ENCODE measurements at regions not wholly inside any gene's neighbourhood (a gene's known extent, or its start where the extent isn't known, plus 50 kb on each side); places are given as distances from the start of the nearest gene placed in this dataset.

DNA sequence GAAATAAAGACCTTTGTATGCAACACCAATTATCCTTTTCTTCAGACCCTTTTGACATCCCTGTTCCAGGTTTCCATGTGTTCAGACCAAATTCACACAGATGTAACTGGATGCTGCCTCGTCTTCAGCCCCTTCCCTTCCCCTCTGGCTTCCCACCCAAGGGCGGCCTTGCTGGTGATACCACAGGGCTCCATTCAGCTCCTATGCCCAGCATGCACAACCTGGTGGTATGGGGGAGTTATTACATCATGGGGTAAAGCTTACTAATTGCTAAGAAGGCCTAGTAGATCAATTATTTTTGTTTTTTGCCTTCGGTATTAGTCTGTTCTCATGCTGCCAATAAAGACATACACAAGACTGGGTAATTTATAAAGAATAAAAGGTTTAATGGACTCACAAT is 317.0 kb upstream of the CXXC4 start:
- DNase-seq: no peak

DNA sequence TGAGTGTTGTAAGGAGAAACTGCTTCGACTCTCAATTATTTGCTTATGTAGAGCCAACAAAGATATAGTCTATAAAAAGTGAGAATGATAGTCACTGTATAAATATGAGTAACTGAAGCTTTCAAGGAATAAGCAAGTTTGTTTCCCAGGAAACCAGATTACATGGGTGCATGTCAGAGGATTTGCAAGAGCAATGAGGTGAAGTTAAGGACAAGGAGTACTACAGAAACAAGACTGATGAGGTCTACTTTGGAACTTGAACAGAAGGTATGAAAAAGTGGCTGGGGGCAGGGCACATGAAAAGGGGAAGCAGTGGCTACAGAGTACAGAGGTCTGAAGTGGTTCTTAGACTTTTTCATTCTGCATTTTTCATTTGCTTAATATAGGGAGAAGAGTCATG is 321.0 kb upstream of the CXXC4 start:
- no peak for DNase-seq

DNA sequence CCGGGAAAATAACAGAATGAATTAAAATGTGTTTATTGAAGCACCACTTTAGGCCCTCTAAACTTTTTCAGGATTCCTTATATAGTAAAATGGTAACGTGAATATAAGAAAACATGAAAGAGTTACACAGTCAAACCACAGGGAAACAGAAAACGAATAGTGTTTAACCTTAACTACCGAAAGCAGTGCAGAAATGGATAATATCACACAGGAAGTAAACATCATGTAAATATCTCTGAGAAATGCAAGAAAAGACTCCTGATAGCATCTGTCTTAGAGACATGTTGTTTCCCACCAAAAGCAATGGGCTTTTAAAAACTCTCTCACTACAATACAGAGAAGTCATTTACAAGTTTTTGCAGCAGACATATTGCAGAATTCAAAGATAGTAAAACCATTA is 323.9 kb upstream of the CXXC4 start:
- DNase-seq: no peak

DNA sequence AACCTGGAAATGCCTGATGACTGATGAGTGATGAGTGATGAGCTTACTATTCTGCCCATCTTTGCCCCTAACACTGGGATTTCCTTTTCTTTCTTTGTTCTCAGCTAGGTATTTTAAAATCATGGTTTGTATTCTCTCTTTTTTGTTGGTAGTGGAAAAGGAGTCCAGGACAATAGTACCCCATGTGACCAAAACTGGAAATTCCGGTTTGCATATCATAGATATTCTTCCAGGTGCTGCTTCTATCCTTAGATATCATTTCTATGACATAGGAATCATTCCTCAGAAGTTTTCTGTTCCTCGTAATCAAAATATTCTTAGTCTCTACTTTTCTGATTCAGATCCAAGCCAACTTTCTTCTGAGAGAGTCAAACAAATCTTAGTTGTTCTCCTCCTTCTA is 320.5 kb upstream of the TET2 start:
- no peak for DNase-seq

DNA sequence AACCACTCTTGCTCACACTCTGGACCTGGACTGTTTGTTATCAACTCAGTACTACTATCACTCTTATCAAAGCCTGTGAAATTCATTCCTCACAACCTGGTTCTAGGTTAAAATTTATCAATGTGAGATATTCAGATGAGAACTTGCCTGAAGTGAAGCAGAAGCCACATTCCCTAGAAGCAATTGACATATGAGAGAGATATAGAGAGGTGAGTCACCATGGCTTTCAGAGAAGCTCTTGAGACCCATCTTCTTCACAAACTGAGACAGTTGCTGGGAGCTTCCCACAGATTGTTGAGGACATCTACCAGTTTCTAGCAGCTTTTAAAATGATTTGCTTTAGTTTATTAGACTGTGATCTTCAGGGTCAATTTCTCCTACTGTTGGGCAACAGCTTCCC is 316.9 kb upstream of the TET2 start:
- no peak for DNase-seq

DNA sequence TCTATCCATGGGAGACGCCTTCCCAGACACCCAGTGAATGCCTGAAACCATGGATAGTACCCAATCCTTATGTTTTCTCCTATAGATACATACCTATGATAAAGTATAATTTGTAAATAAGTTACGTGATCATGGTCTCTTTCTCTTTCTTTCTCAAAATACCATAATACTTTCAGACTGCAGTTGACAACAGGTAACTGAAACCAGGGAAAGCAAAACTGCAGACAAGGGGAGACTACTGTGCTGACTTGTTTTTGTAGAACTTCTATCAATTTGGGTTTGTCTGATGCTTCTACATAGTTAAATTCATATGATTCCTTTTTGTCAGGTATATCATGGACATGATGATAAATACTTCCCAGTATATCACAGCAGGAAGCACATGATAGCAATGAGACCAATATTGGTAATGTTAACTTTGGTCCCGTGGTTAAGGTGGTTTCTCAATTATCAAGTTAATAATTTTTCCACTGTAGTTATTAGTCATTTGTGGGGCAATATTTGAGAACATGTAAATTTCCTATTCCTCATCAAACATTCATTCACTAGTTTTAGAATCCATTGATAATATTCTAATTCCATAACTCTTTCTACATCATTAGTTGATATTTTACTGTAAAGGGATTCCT is 298.0 kb upstream of the TET2 start:
- no peak for DNase-seq

DNA sequence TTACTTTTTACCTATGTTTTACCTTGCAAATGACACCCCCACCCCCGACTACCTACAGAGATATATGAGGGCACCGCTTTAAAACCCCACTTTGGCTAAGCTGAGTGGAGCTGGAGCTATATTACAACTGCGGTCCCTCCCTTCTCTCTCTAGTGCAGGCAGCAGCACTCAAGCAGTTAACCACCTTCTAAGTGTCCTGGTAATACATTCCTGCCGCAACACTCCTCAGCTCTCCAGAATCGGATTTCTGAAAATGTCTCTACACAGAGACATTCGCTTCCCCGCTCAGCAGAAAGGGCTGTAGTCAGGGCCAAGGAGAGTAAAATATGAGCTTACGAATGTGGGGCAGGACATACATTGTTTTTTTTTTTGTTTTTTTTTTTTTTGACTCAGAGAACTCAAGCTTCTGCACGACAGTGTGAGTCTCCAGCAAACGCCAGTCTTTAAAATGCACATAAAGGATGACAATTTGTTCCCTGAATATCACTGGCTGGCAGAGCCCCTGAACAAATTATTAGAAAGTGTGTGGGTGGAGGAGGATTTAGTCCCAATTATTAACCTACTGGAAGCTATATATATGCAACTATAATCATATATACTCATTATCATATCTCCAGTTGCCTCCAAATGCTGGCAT is 287.0 kb upstream of the TET2 start:
- no peak for DNase-seq

DNA sequence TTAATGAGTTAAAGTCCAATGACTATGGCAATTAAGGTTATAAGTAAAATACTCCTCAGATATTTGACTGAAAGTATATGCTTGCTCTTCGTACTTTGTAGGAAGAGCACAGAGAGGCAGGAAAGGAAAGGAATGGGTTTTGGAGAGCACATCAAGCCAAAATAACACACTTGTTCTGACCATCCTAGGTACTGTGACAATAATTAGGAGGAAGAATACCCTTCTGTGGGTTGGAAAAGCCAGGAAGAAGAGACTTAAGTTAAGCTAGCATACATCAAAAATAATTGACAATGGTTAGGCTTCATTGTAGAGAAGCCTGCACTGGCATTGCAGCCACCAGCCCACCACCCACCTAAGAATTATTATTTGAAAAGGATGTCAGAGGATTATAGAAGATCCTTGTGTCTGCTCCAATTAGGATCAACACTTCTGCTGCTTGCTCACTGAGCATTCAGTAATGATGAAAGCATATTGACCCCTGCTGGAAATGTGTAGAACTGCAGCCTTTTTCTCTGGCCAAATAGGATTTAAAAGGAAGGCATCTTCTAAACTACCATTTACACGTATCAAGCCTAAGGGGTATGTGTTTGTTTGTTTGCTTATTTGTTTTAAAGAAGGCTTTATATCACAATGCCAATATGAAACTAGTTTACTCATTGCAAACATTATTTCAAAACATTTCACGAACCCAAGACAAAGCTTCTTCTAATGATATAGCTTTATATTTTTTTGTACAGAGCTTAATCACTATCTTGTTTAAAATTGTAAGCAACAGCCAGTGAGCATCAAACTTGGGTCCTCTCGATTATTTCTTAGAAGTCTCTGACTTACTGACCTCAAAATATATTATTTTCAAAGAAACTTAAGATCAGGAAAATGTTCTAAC is 286.2 kb upstream of the TET2 start:
- peak; percentile 27 for DNase-seq

DNA sequence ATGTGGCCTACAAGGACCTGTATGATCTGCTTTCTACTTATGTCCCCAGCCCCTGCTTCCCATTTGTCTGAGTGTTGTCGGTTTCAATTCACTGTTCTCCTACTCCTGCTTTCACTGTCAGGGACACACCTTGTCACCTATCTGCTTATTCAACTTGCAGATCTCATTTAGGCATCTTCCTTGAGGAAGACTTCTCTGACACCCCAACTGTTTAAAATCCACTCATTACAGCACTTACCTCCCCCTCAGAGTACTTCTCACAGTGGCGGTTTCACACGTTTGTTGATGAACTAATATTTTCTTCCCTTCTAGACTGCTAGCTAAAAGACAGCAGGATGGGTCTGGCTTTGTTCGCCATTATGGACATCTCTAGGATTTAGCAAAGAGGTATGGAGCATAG is 279.9 kb upstream of the TET2 start:
- DNase-seq: no peak

DNA sequence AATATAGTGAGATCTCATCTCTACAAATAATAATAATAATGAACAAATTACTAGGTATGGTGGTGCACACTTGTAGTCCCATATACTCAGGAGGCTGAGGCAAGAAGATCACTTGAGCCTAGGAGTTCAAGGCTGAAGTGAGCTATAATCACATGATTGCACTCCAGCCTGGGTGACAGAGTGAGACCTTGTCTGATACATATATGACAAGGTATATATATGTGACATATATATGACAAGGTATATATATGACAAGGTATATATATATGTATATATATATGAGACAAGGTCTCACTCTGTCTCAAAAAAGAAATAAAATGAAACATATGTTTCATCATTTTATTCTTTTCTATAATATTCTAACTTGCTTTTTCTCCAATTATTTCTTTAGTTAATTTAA is 278.1 kb upstream of the TET2 start:
- no peak for DNase-seq

DNA sequence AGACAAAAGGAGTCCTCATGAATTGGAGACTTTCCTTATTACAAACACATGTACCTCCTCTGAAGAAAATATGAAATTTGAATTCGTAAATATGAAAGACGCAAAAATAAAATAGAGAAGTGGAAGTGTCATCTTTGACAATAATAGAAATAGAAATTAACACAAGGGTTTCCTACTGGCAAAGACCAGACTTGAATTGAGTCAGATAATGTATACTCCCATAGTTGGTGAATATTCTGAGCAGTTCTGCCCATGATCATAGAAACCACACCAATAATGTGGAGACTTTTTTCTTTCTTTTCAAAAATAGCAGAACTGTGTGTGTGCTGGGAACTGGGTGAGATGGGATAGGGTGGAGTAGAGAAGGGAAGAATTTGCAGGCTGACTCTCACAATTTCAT is 277.7 kb upstream of the TET2 start:
- no peak for DNase-seq

DNA sequence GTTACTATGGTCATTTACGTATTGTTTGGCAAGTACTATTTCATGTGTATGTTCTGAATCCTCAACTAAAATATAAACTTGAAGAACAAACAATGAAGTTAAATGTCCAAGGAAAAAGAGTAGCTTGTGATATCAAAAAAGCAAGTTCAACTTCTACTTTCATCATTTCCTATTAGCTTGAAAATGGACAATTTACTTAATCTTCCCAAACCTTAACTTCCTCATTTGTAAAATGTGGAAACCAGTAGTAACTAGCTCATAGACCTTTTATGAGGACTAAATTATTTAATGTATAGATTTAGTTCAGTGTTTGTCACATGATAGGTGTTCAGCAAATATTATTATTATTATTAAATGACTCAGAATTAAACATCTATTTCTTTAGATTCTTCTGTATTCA is 276.8 kb upstream of the TET2 start:
- no peak for DNase-seq

DNA sequence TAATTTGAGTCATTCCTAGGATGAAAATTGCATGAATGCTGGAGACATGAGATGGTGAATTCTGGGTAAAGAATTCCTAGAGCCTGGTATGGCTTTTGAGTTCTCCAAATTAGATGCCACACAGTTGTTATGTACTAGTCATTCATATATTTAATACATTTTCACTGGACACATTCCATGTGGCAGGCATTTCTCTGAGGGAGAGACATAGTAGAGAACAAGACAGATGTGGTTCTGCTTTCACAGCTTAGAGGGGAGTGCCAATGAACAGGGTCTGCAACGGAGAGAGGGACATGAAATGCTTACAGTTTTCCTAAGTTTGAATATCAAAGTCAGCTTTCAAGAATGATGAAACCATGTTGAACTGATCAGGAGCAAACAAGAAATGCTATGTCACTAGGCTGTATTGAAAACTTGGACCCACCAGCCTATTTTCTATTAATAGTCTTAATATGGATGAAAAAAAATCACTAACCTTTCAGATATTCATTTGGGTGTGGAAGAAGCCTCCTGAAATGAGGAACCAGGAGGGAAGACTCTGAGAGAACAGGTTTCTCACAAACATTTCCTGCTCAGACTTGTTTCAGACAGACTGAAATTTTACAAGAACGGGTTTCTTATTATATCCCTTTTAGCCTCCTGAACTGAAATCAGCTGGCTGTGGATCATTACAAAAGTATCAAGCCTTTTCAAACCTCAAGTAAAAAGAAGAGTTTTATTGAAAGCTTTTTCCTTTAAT is 276.0 kb upstream of the TET2 start:
- DNase-seq: no peak

DNA sequence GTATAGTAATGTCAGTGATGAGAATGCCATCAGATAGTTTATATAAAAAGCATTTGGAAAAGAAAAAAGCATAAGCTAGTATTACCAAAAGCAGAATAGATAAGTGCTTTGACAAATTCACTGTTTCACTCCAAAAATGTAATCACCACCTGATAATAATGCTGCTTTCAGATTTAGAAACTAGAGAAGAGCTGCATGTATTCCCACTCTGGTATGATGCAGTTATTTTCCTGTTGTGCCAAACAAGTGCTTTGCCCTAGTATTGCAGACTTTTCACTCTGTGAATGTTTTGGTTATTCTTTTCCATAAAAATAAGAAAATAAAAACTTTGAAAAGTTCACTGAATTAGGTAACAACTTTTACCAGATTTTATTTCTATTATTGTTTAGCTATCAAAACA is 267.7 kb upstream of the TET2 start:
- DNase-seq: no peak

DNA sequence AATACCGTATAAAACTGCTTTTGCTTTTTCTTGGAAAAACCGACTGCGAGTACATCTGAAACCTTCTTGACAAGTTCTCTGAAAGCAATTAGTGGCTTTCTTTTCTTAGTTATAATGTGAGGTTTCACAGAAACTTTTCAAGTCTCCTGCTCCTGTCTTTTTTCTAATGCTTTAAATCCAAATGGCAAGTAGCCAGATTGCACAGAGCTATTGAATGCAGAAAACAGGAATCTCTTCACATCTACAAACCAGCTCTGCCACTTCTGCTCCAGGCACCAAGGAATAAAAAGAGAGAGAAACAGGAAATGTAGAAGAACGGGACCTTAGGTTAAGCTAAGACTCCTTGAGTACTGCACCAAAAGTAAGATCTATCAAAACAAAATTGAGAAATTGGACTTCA is 267.3 kb upstream of the TET2 start:
- no peak for DNase-seq

DNA sequence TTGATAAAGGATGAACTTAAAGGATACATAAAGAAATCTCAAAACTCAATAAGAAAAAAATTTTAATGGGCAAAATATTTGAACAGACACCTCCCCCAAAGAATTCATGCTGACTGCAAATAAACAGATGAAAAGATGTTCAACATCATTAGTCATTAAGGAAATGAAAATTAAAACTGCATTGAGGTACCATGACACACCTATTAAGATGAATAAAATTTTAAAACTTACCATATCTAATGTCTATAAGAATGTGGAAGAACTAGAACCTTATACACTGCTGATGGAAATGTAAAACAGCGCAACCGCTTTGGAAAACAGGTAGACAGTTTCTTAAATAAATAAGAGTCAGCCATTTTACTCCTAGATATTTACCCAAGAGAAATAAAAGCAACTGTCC is 266.8 kb upstream of the TET2 start:
- no peak for DNase-seq

DNA sequence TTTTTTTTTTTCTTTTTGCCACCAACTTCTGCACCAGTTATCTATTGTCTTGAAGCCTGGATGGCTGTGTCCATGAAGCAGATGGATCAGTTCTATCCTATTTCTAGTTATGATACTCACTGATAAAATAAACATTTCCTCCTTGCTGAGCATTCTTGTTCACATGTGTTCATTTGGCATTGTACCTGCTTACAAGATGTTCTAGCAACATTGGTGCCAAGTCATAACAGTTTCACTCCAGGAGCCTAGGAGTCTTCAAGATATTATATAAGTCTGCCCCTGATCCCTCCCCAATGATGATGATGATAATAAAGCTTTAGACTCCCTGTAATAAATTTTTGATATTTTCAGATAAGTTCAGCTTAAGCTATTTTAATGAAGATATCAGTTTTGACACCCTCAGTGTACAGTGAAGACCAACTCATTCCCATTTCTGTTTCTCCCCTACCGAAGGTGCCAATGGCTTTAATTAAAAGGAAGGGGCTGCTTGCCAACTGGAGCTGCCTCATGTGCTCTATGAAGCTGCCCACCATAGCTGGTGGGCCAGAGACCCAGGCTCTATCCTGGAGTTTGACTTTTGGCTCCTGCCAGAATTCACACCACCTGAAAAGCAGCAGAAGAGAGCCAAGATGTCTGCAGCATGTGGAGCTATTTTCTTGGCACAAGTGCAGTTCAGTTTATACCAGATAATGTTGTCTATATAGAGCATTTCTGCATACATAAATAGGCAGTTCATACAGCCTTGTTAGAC is 265.4 kb upstream of the TET2 start:
- no peak for DNase-seq

DNA sequence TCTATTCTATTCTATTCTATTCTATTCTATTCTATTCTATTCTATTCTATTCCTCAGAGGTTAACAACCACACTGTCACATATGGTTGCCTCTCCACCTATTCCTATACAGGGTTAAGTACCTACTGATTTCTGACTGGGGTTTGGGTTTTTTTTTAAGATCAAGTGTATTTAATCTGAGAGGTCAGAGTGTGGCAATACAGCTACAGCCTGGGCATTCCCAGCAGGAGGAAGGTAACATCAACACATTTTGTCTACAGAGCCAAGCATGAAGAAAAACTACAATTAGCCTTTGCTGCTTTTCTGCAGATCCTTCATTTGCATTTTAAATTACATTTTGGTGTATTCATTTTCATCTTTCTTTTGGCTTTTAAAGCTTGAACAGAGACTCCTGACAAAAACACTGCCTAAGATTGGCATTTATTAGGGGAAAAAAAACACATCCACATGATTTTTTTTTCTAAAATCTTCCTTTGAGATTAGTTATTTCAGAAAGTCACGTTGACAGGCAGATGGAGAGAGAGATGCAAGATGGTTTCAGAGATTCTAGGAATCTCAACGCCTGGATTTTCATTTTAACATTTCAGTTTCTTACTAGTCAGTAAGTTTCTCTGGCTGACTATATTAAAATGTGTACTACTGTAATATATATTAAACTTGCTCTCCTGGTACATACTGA is 255.9 kb upstream of the TET2 start:
- DNase-seq: no peak

DNA sequence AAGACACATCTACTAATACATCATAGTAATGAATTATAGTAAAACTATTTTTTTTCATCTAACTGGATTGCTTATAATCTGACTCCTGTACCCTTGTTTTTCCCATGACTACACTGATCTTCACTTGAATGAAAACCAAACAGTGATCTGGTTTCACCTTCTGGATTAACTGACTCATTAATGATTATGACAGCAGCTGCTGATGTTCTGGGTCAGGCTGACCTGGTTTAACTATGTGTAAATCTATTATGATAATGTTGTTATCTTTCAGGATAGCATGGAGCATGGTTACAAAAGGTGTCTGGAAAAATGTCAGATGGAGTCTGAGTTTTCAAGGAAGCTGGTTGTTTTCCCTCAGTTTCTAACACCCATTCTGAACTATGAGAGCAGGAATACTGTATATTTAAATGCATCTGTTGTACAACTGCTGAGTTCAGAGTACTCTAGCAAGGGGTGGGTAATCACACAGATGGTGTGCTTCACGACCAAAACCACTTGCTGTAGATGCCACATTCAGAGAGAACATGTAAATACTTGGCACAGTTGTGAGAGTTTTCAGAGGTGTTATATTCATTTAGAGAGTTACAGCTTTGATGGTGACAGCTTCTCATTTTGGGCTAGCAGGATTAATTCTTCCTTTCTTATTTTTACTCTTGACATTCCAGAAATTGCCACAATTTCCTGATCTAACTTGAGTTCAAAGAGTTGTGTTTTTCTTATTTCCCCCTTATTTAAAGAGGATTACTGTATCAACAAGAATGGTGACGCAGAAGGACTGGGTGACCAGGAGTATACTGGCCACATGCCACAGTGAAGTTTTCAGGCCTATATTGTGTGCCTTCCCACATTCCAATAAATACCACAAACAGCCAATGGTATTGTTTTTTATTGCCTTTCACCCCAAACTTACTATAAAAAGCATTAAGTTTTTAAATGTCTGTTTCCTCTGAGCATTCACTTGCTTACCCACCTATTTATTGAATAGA is 249.7 kb upstream of the TET2 start:
- no peak for DNase-seq

DNA sequence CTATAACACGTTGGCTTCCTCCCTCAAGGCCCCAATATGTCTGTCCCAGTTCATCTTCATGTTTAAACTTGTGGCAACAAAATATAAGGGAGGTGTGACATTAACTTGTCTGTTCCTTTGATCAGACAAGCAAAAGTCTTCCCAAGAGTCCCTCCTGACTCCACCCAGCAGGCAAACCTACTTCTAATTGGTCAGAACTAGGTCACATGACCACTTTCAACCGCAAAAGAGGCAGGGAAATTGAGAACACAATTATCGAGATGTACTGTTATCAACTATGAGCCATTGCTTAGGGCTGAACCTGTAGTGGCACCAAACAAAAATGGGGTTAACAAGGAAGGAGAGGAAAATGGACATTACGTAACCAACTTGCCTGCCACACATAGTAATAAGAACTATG is 246.8 kb upstream of the TET2 start:
- DNase-seq: no peak

DNA sequence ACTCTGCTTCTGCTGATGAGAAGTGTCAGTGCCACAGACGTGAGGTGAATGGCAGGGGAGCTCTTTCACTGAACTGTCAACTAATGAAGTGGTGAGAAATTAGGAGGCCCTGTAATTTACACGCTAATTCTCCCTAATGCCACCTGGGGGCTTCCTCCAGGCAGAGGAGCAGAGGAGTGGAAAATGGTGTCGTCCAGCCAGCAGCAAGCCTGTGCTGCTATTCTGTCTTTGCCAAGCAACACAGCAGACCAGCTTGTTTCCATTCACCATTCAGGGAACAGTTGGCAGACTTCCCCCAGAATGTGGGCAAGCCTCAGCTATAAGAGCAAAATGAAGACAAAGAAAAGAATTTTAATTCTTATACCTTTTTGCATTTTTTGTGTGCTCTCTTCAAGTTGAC is 245.2 kb upstream of the TET2 start:
- no peak for DNase-seq

Data from NCI-H1436 treated with DMSO at 0.1 percent for 48 hours (cell line).